ENCODE measurements at regions not wholly inside any gene's neighbourhood (a gene's known extent, or its start where the extent isn't known, plus 50 kb on each side); places are given as distances from the start of the nearest gene placed in this dataset.
A peak's percentile ranks its signal among the peaks of the same experiment; 100 is the strongest.

- Histone ChIP-seq H3K18ac (ENCODE audit: low read depth, low read length) (no peak overlapping the region), H3K4me1 (ENCODE audit: control insufficient read depth, insufficient read depth, low read length) (no peaks in the 10 kb centered on the region)
- in situ Hi-C loops (cut with MboI; ENCODE audit: low sequenced_read_pairs) = no loop called here
Measured at GRCh38 chr9:135303865-135304499, 175.6 kb upstream of the PPP1R26 start.

More at GRCh38 chr9:135303865-135304499, 175.6 kb upstream of the PPP1R26 start:
- DNase-seq = no peak
- H3K23ac ChIP-seq (ENCODE audit: low read depth, low read length) = no peak overlapping the region
- H4K20me1 ChIP-seq (ENCODE audit: insufficient read depth, low read length) = no peaks in the 10 kb centered on the region
- no peak overlapping the region for H4K91ac ChIP-seq (ENCODE audit: insufficient read depth, low read depth, low read length)
- H3K36me3 ChIP-seq (ENCODE audit: control insufficient read depth, insufficient read depth, low read length) = no peaks in the 10 kb centered on the region
- H2BK20ac ChIP-seq (ENCODE audit: low read depth, low read length) = no peak overlapping the region
- no peak overlapping the region for H3K56ac ChIP-seq (ENCODE audit: extremely low read depth, insufficient read depth, low read length)
- no peaks in the 10 kb centered on the region for H3K79me1 ChIP-seq (ENCODE audit: low read depth in 1 of 2, low read length in 2 of 2)
- no TSS peak for BruUV-seq (replicated peaks)
- POLR2A ChIA-PET (ENCODE audit: unreplicated experiment) = interaction anchor here (0.6 kb wide), 1 partner anchor 1763 kb away, joined by 3 read pairs; no protein-coding TSS in a partner anchor
- intact Hi-C loops (cut with micrococcal nuclease) (no loop called here), dilution Hi-C loops (cut with HindIII; ENCODE audit: low sequenced_read_pairs, unreplicated experiment) (no loop called here)
- no peak overlapping the region for H4K5ac ChIP-seq (ENCODE audit: low read depth, low read length)
- H4K8ac ChIP-seq (ENCODE audit: low read depth in 2 of 2, low read length in 2 of 2) = no peak overlapping the region
- peak overlapping the region; percentile 50 for H2BK5ac ChIP-seq (ENCODE audit: low read depth, low read length, poor library complexity, severe bottlenecking)
- ATAC-seq (ENCODE audit: low read depth) = no peak
- no peak overlapping the region for H3K14ac ChIP-seq (replicated peaks; ENCODE audit: low read depth, low read length)
- H2AK9ac ChIP-seq (replicated peaks; ENCODE audit: low read depth, low read length, poor library complexity) = no peak overlapping the region
- H3K9ac ChIP-seq (ENCODE audit: low read depth, low read length) = no peak overlapping the region
- no peaks in the 10 kb centered on the region; the same call in 1 of the 2 replicates for H3K27me3 ChIP-seq (ENCODE audit: control insufficient read depth, insufficient read depth, low read length)
- H3K4ac ChIP-seq (ENCODE audit: low read depth, low read length) = no peak overlapping the region
- no peak overlapping the region for H3K27ac ChIP-seq (ENCODE audit: insufficient read depth, low read length)
- no peak for TF ChIP-seq POLR2A (IDR thresholded peaks at IDR 0.05; ENCODE audit: low read depth, low read length)
- no peak for TF ChIP-seq BHLHE40 (IDR thresholded peaks at IDR 0.05; ENCODE audit: low read depth, low read length)
- TF ChIP-seq RAD21 (IDR thresholded peaks at IDR 0.05; ENCODE audit: low read length) = no peak
- TF ChIP-seq SMC3 (IDR thresholded peaks at IDR 0.05; ENCODE audit: low read depth, low read length) = no peak
- TF ChIP-seq MAZ (IDR thresholded peaks at IDR 0.05; ENCODE audit: borderline replicate concordance, low read depth, low read length) = no peak
- TF ChIP-seq MXI1 (IDR thresholded peaks at IDR 0.05; ENCODE audit: borderline replicate concordance, low read depth, low read length) = no peak
- no peak for TF ChIP-seq FOS (IDR thresholded peaks at IDR 0.05; ENCODE audit: low read depth, low read length)
- TF ChIP-seq, protein P1, sequence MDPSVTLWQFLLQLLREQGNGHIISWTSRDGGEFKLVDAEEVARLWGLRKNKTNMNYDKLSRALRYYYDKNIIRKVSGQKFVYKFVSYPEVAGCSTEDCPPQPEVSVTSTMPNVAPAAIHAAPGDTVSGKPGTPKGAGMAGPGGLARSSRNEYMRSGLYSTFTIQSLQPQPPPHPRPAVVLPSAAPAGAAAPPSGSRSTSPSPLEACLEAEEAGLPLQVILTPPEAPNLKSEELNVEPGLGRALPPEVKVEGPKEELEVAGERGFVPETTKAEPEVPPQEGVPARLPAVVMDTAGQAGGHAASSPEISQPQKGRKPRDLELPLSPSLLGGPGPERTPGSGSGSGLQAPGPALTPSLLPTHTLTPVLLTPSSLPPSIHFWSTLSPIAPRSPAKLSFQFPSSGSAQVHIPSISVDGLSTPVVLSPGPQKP (IDR thresholded peaks at IDR 0.05; ENCODE audit: borderline replicate concordance, low read depth, low read length) = no peak
- no peak for TF ChIP-seq RCOR1 (IDR thresholded peaks at IDR 0.05; ENCODE audit: insufficient replicate concordance, low read length)
- TF ChIP-seq CHD1 (IDR thresholded peaks at IDR 0.05; ENCODE audit: low read depth, low read length) = no peak
- TF ChIP-seq, protein P2, sequence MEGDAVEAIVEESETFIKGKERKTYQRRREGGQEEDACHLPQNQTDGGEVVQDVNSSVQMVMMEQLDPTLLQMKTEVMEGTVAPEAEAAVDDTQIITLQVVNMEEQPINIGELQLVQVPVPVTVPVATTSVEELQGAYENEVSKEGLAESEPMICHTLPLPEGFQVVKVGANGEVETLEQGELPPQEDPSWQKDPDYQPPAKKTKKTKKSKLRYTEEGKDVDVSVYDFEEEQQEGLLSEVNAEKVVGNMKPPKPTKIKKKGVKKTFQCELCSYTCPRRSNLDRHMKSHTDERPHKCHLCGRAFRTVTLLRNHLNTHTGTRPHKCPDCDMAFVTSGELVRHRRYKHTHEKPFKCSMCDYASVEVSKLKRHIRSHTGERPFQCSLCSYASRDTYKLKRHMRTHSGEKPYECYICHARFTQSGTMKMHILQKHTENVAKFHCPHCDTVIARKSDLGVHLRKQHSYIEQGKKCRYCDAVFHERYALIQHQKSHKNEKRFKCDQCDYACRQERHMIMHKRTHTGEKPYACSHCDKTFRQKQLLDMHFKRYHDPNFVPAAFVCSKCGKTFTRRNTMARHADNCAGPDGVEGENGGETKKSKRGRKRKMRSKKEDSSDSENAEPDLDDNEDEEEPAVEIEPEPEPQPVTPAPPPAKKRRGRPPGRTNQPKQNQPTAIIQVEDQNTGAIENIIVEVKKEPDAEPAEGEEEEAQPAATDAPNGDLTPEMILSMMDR (conservative IDR thresholded peaks at IDR 0.05; ENCODE audit: low read depth, low read length) = no peak
- no peak overlapping the region for H2AK5ac ChIP-seq (ENCODE audit: low read depth, low read length)
- no peaks in the 10 kb centered on the region for H3K9me1 ChIP-seq (ENCODE audit: insufficient read depth, low read length)
- H2AFZ ChIP-seq (replicated peaks; ENCODE audit: low read length, poor library complexity) = no peak overlapping the region
- H3K9me3 ChIP-seq (ENCODE audit: control insufficient read depth, insufficient read depth, low read length) = peaks cover 35% of the 10 kb centered on the region
- CTCF ChIA-PET = no interaction called here
- no peak overlapping the region for H2BK120ac ChIP-seq (ENCODE audit: low read depth, low read length)
- H3K4me3 ChIP-seq (ENCODE audit: insufficient read depth, low read depth, low read length) = no peak overlapping the region
- H3K4me2 ChIP-seq (ENCODE audit: low read depth, low read length) = no peak overlapping the region
- no peak overlapping the region for H2BK15ac ChIP-seq (ENCODE audit: low read depth, low read length)

Data from IMR-90 (cell line).